CD4-positive, alpha-beta T cell (primary cell): ENCODE measurements at regions not wholly inside any gene's neighbourhood (a gene's known extent, or its start where the extent isn't known, plus 50 kb on each side); places are given as distances from the start of the nearest gene placed in this dataset.

Source experiments
- ATAC-seq: fragments of 200-7000 bp; cut with Tn5 transposase; one replicate; pipeline ENCODE4 v1.10.0; 2022; ENCODE audit warnings: mild to moderate bottlenecking; ENCODE audit not compliant: poor library complexity
- CTCF ChIA-PET: fragments of 350-600 bp; sonication (Branson Sonifier 250); formaldehyde crosslinking; loops from one replicate; lab custom pipeline; 2021; ENCODE audit warnings: antibody characterized with exemption, inconsistent platforms; lab: Charles Lee
- POLR2A ChIA-PET: fragments of 350-600 bp; sonication (Branson Sonifier 250); formaldehyde crosslinking; loops from one replicate; lab custom pipeline; 2021; ENCODE audit warnings: antibody characterized with exemption, inconsistent platforms; lab: Charles Lee
- DNase-seq, 14 experiments: peaks; one replicate each; pipeline ENCODE4 v3.0.0-alpha.2; 2013 to 2020; ENCODE audit warnings: mixed read lengths in 2 of 14
- H3K27ac ChIP-seq, 2 donors: one replicate each; pipeline versions ENCODE4 v1.5.1 to v1.7.0; 2013; ENCODE audit warnings: low read length in 2 of 2, low read depth in 1 of 2, mild to moderate bottlenecking in 1 of 2
- H3K27me3 ChIP-seq, 2 experiments: 1 replicate in 1 of 2; 2 replicates in 1 of 2; pipeline versions ENCODE4 v1.6.1 to v1.7.0; 2013; ENCODE audit warnings: low read length in 2 of 2, control low read depth in 1 of 2, mild to moderate bottlenecking in 1 of 2, moderate library complexity in 1 of 2; ENCODE audit not compliant: insufficient read depth in 2 of 2, control insufficient read depth in 1 of 2
- H3K36me3 ChIP-seq: one replicate; pipeline ENCODE4 v1.6.1; 2013; ENCODE audit warnings: low read length, control low read depth; ENCODE audit not compliant: insufficient read depth
- H3K4me1 ChIP-seq: one replicate; pipeline ENCODE4 v1.6.1; 2013; ENCODE audit warnings: low read length, control low read depth; ENCODE audit not compliant: insufficient read depth
- H3K4me3 ChIP-seq: one replicate; pipeline ENCODE4 v1.5.1; 2013; ENCODE audit warnings: mild to moderate bottlenecking, low read length, moderate library complexity
- H3K9me3 ChIP-seq, 2 experiments: 1 replicate in 1 of 2; 2 replicates in 1 of 2; pipeline versions ENCODE4 v1.6.1 to v1.7.0; 2013; ENCODE audit warnings: low read length in 2 of 2, mild to moderate bottlenecking in 2 of 2, control low read depth in 1 of 2, moderate library complexity in 1 of 2; ENCODE audit not compliant: control insufficient read depth in 1 of 2, insufficient read depth in 1 of 2
- H3K27ac Mint-ChIP-seq: one replicate; pipeline ENCODE4 v1.8.0; 2020; ENCODE audit warnings: mixed read lengths
- H3K27me3 Mint-ChIP-seq: one replicate; pipeline ENCODE4 v1.8.0; 2021; ENCODE audit warnings: mixed read lengths
- H3K36me3 Mint-ChIP-seq: one replicate; pipeline ENCODE4 v1.8.0; 2021; ENCODE audit warnings: low read depth, mixed read lengths
- H3K4me1 Mint-ChIP-seq: one replicate; pipeline ENCODE4 v1.8.0; 2021; ENCODE audit warnings: low read depth, mixed read lengths
- H3K4me3 Mint-ChIP-seq: one replicate; pipeline ENCODE4 v1.8.0; 2020; ENCODE audit warnings: mild to moderate bottlenecking, mixed read lengths
- H3K9me3 Mint-ChIP-seq: one replicate; pipeline ENCODE4 v1.8.0; 2020; ENCODE audit warnings: mixed read lengths
- CTCF ChIP-seq: fragments of 200-600 bp; IDR thresholded peaks from one replicate; pipeline ENCODE4 v1.8.0; 2022; ENCODE audit warnings: antibody characterized with exemption, mild to moderate bottlenecking
- intact Hi-C, 2 experiments: fragments of 100-400 bp; cut with DNase I in 1 of 2; cut with micrococcal nuclease in 1 of 2; formaldehyde crosslinking; loops; one replicate each; pipeline versions ENCODE4 v1.15.1 to v1.9.0; 2023 to 2025; cut with DNase I, micrococcal nuclease

- ATAC-seq (no peak), DNase-seq (no peak)
- TF ChIP-seq CTCF = no peak
- Mint-ChIP-seq H3K36me3 (no peaks in the 10 kb centered on the region), H3K27ac (no peak overlapping the region), H3K27me3 (no peaks in the 10 kb centered on the region), H3K9me3 (no peaks in the 10 kb centered on the region), H3K4me3 (no peak overlapping the region), H3K4me1 (no peaks in the 10 kb centered on the region)
- CTCF ChIA-PET = no interaction called here
- H3K27me3 ChIP-seq = no peaks in the 10 kb centered on the region
- H3K4me3 ChIP-seq = no peak overlapping the region
- POLR2A ChIA-PET = no interaction called here
- peaks cover 0 to 7% of the 10 kb centered on the region in 2 experiments for H3K9me3 ChIP-seq
- H3K27ac ChIP-seq = no peak overlapping the region
- no peaks in the 10 kb centered on the region for H3K36me3 ChIP-seq
- intact Hi-C loops = no loop called here
- H3K4me1 ChIP-seq = no peaks in the 10 kb centered on the region
Observed at GRCh38 chr10:64814201-64814600, 1293.0 kb downstream of the REEP3 start.

DNA sequence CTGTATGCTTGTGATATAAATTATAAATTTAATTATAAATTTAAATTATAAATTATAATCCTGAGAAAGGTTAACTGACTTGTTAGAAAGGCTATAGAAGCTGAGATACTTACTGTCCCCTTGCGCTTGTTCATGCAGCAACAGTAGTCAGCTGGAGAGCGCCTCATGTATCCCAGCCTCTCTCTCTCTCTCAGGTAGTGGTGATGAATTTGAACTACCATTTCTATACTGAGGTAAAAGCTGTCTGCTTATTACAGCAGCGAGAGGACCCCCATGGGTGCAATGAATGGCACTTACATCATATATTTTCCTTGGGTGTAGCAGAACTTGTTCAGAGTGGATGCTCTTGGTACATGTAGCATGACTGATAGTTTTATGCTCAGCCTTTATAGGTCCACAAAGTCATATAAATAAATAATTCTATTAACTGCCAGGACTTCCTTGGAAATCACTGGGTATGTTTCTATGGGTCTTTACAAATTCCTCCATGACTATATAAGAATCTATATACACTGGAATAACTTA lies 1308.7 kb downstream of the REEP3 start:
- Mint-ChIP-seq H3K36me3 (no peaks in the 10 kb centered on the region), H3K9me3 (peaks cover 9% of the 10 kb centered on the region), H3K4me1 (no peaks in the 10 kb centered on the region), H3K4me3 (no peak overlapping the region), H3K27ac (no peak overlapping the region), H3K27me3 (no peaks in the 10 kb centered on the region)
- no peaks in the 10 kb centered on the region for H3K9me3 ChIP-seq
- intact Hi-C loops = no loop called here
- H3K4me3 ChIP-seq = no peak overlapping the region
- H3K27ac ChIP-seq = no peak overlapping the region
- ATAC-seq = no peak
- H3K4me1 ChIP-seq = no peaks in the 10 kb centered on the region
- H3K27me3 ChIP-seq = no peaks in the 10 kb centered on the region
- no peaks in the 10 kb centered on the region for H3K36me3 ChIP-seq
- ChIA-PET CTCF (no interaction called here), POLR2A (no interaction called here)
- DNase-seq = no peak
- no peak for TF ChIP-seq CTCF

GRCh38 chr10:64830869-64831268 lies 1309.7 kb downstream of the REEP3 start:
- no peaks in the 10 kb centered on the region for H3K4me1 ChIP-seq
- H3K4me3 ChIP-seq = no peak overlapping the region
- H3K4me3 Mint-ChIP-seq = no peak overlapping the region
- no peaks in the 10 kb centered on the region for H3K36me3 ChIP-seq
- POLR2A ChIA-PET = no interaction called here
- H3K9me3 Mint-ChIP-seq = peaks cover 9% of the 10 kb centered on the region
- TF ChIP-seq CTCF = no peak
- CTCF ChIA-PET = no interaction called here
- no peak for DNase-seq
- no peaks in the 10 kb centered on the region for H3K9me3 ChIP-seq
- H3K27me3 ChIP-seq = no peaks in the 10 kb centered on the region
- no peak overlapping the region for H3K27ac ChIP-seq
- ATAC-seq = no peak
- H3K27me3 Mint-ChIP-seq = no peaks in the 10 kb centered on the region
- H3K36me3 Mint-ChIP-seq = no peaks in the 10 kb centered on the region
- no peak overlapping the region for H3K27ac Mint-ChIP-seq
- intact Hi-C loops = no loop called here
- H3K4me1 Mint-ChIP-seq = no peaks in the 10 kb centered on the region
